NCI-H1092 treated with DMSO at 0.1 percent for 48 hours (cell line): ENCODE measurements at regions not wholly inside any gene's neighbourhood (a gene's known extent, or its start where the extent isn't known, plus 50 kb on each side); places are given as distances from the start of the nearest gene placed in this dataset.
"Not testable (repeated sequence)": the region's sequence is repeated elsewhere in the genome, so short reads cannot be mapped to it uniquely, and the experiment has no call there.

Experiments
- DNase-seq: peaks from one replicate; lab custom pipeline; 2025; lab: John Stamatoyannopoulos, UW

DNA sequence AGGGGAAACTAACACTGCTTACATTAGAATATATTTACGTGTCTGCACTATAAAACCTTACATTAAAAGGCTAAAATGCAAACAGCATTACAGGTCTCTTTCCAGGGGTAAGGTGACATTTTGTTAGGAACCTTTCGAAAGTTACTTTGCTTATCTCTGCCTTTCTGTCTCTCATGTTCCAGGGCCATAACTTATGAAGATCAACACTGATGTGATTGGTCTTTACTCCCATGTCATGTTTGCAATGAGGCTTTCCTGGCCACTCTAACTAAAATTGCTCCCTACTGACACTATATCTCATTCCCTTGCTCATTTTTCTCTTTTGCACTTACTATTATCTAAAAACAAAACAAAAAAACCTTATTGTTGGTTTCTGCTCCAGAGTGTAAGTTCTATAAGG lies 119.0 kb downstream of the JRKL start:
- DNase-seq = no peak

GRCh38 chr11:96520939-96521338 lies 131.1 kb downstream of the JRKL start:
- no peak for DNase-seq

GRCh38 chr11:96523656-96524055 lies 133.8 kb downstream of the JRKL start:
- no peak for DNase-seq

DNA sequence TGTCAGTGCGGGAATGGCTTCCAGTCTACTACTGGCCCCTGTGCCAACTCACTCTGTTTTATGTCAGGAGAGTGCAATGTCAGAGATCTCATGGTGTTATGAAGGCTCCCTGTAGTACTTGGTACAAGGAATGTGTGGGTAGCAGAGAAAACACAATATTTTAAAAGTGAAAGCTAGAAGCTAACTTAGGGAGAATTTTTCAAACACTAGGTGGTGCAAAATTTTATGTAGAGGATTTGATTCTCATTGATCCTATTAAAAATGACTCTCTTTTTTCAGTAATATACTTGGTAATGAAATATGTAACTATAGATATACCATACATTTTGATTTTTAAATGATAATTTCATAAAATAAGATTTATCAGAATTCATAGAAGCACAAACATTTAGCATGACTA lies 134.7 kb downstream of the JRKL start:
- no peak for DNase-seq

GRCh38 chr11:96530473-96530872 lies 140.7 kb downstream of the JRKL start:
- no peak for DNase-seq

DNA sequence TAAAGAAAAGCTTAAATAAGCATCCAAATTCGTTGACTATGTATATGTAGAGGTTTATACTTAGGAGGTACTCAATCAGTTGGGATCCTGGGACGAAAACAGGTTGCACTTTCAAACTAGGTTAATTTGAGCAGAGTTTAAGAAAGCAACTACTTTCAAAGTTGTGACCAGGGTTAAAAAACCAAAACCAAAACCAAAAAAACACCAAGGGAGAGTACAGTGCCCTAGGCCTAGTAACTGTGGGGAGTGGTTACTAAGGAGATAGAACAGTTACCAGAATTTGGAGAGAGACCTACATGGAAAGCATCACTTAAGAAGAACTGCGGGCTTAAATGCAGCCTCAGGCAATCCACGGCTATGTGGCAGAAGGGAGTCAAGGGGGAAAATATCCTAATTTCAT lies 148.3 kb downstream of the JRKL start:
- no peak for DNase-seq

- DNase-seq = no peak
These were observed 148.8 kb downstream of the JRKL start for GRCh38 chr11:96538622-96539021.

DNA sequence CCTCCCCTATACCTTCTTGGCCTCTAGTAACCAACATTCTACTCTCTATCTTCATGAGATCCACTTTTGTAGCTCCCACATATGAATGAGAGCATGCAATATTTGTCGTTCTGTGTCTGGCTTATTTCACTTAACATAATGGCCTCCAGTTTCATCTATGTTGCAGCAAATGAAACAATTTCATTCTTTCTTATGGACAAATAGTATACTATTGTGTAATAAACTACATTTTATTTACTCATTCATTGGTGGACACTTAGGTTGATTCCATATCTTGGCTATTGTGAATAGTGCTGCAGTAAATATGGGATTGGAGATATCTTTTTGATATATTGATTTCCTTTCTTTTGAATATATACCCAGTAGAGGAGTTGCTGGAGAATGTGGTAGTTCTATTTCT lies 151.1 kb downstream of the JRKL start:
- DNase-seq = no peak

DNA sequence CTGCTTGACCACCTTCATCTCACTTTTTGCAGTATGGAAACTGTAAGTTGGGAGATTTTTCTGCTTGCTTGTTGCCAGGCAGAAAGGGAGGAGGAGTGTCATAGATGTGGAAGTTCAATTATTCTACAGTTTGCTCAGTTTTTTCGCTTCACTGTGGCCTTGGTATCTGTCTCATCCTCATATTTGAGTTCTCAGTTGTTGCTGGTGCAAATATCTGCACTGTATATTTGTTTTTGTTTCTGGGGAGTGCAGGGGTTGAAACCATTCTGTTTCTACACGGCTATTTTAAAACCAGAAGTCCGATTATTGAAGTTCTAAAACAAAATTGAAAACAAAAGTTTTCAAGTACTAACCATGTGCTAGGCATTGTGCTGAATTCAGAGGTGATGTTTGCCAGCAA lies 153.4 kb downstream of the JRKL start:
- DNase-seq = no peak

DNA sequence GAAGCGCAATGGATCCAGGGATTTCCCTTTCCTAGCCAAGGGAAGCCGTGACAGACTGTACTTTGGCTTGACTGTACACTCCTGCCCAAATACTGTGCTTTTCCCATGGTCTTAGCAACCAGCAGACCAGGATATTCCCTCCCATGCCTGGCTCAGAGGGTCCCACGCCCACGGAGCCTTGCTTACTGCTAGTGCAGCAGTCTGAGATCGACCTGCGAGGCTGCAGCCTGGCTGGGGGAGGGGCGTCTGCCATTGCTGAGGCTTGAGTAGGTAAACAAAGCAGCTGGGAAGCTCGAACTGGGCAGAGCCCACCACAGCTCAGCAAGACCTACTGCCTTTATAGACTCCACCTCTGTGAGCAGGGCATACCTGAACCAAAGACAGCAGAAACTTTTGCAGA lies 155.4 kb downstream of the JRKL start:
- not testable (repeated sequence) for DNase-seq

DNA sequence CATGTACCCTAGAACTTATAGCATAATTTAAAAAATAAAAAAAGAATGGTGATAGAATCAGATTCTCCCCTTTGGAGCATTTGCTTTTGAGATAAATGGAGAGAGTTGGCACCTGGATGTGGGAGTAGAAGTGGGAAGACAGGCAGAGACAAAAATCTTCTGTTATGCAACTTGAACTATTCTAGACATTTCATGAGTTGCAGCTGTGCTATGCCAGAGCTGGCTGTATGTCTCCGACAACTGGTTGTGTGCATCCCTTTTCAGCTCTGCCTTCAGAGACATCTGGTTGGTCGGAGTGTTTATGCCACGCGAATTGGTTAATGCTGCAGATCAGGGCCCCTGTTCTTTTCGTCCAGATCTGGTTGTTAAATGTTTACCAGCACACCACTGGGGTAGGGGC lies 161.3 kb downstream of the JRKL start:
- no peak for DNase-seq

DNA sequence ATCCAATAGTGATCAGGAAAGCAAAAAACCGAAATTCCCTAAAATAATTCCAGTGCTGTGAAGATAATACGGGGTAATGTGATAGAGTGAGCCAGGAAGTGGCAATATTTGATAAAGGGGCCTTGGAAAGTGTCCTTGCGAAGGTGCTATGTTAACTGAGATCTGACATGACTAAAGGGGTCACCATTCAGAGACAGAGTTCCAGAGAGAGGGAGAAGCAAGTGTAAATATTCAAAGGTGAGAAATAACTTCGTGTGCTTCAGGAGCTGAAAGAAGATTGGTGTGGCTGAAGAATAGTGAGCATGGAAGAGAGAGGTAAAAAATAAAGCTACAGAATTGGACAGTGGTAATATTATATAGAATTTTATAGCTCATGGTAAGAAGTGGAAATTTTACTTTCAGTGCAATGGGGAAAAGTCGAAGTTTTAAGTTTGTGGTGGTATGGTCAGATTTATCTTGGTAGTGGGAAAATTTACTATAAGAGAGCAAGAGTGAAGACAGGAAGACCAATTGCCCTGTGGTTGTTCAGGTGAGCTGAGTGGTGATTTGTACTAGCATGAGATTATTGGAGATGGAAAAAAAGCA lies 164.5 kb downstream of the JRKL start:
- DNase-seq = no peak

GRCh38 chr11:96555826-96556225 lies 166.0 kb downstream of the JRKL start:
- DNase-seq = not testable (repeated sequence)

GRCh38 chr11:96560727-96561126 lies 170.9 kb downstream of the JRKL start:
- not testable (repeated sequence) for DNase-seq

DNA sequence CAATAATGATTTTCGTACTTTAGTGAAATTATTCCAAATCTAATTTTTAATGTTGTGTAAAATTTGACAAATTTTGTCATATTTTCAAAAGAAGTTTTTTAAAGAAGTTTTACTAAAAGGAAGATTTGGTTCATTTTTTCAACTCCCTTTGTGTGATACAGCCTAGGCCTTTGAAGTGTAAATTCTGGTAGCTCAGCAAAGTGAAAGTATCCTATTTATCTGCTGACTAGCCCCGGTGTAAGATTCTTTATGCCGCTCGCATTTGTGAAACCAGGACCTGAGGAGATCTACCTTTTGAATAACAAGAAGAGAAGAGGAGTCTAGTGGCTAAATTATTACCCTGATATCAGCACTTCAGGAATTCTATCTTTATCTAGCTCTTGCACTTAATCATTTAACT lies 177.4 kb downstream of the JRKL start:
- DNase-seq = no peak

- DNase-seq = no peak
These were observed 177.9 kb downstream of the JRKL start for GRCh38 chr11:96567667-96568066.

DNA sequence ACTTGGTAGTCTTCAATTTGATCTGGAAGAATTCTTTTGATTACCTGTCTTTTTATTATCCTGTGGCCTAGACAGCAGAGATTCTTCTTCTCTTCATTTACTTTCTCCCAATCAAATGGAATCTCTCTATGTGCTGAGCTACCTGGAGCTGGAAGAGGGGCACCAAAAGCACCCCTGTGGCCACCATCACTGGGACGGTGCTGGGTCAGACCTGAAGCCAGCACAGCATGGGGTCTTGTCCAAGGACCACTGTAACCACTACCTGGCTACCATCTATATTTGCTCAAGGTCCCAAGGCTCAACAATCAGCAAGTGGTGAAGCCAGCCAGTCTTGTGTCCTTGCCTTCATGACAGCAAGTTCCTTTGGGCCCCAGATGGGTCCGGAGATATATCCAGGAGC lies 186.6 kb downstream of the JRKL start:
- no peak for DNase-seq

GRCh38 chr11:96578379-96578778 lies 188.6 kb downstream of the JRKL start:
- DNase-seq = no peak

DNA sequence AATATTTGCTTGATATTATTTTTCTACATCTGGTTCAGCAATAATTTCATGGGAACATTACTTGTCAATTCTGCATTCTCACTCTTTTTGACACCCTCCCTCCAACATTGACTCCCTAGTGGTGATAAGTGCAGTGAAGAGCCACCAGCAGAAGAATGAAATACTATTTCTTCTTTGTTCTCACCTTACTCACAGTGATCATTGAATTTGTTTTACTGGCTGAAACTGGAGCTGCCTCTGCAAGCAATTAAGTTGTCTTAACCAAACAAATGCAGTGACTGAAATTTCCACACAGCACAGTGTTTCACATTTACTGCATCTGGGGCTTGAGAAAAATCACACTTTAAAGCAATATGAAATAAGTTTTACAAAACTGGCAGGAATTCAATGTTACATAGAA lies 189.8 kb downstream of the JRKL start:
- no peak for DNase-seq

DNA sequence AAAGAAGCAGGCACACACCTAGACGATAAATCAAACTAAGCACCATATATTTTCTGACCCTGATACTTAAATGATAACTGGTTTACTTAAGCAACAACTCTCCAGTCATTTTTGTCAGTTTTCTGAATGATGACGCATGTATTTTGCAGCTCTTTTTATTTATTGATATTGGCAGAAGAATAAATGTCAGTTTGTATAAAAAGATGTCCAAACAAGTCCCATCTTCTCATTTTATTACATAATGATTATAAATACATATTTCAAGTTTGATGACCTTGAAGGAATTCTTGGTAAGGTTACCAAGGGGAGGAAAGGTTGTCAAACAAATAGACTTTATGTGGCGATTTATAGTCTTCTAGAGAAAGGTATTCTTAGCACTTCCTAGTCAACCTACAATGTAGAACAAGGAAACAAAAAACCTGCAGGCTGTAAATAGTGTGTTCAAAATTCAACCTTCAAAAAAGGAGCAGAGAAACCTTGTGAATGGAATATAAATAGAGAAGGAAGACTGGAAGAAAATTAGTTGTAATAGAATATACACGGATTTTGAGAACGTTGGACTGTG lies 190.7 kb downstream of the JRKL start:
- no peak for DNase-seq

DNA sequence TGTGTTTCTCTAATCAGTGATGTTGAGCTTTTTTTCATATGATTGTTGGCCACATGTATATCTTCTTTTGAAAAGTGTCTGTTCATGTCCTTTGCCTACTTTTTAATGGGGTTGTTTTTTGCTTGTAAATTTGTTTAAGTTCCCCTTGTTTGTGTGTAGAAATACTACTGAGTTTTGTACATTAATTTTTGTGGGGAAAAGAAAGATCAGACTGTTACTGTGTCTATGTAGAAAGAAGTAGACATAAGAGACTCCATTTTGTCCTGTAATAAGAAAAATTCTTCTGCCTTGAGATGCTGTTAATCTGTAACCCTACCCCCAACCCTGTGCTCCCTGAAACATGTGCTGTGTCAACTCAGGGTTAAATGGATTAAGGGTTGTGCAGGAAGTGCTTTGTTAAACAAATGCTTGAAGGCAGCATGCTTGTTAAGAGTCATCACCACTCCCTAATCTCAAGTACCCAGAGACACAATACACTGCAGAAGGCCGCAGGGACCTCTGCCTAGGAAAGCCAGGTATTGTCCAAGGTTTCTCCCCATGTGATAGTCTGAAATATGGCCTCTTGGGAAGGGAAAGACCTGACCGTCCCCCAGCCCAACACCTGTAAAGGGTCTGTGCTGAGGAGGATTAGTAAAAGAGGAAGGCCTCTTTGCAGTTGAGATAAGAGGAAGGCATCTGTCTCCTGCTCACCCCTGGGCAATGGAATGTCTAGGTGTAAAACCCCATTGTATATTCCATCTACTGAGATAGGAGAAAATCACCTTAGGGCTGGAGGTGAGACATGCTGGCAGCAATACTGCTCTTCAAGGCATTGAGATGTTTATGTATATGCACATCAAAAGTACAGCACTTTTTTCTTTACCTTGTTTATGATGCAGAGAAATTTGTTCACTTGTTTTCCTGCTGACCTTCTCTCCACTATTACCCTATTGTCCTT lies 196.4 kb downstream of the JRKL start:
- not testable (repeated sequence) for DNase-seq

DNA sequence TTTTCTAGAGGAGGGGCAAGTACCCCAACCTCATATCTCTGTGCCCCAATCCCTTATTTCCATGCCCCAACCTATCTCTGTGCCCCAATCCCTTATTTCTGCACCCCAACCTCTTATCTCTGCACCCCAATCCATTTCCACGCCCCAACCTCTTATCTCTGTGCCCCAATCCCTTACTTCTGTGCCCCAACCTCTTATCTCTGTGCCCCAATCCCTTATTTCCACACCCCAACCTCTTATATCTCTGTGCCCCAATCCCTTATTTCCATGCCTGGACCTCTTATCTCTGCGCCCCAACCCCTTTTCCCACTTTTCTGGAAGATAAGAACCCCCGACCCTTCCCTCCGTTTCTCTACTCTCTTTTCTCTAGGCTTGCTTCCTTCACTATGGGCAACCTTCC lies 199.0 kb downstream of the JRKL start:
- not testable (repeated sequence) for DNase-seq

DNA sequence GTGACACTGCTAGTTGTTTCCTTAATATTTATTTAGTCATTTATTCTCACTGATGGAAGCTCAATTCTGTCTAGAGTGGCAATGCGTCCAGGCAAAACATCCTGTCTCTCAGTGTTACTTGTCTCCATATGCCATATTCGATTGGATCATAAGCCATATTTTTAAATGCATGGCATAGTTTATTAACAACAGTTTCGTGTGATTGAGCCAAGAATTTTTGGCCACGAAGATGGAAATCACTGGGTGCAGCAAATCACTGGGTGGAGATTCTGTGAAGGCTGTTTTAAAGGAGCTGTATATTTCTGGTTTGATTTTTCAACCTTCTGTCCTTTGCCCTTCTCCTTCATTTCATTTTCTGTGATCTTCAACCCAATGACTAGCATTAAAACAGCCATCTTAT lies 205.2 kb downstream of the JRKL start:
- DNase-seq = no peak
